IPS-18a (cell line): ENCODE measurements at regions not wholly inside any gene's neighbourhood (a gene's known extent, or its start where the extent isn't known, plus 50 kb on each side); places are given as distances from the start of the nearest gene placed in this dataset.

Source experiments
- H3K27ac ChIP-seq: one replicate; pipeline ENCODE4 v1.5.1; 2013; ENCODE audit warnings: low read length
- H3K27me3 ChIP-seq: one replicate; pipeline ENCODE4 v1.6.1; 2013; ENCODE audit warnings: mild to moderate bottlenecking, low read length; ENCODE audit not compliant: control insufficient read depth, insufficient read depth
- H3K36me3 ChIP-seq: one replicate; pipeline ENCODE4 v1.6.1; 2013; ENCODE audit warnings: low read depth, low read length; ENCODE audit not compliant: control insufficient read depth
- H3K4me1 ChIP-seq: one replicate; pipeline ENCODE4 v1.6.1; 2013; ENCODE audit warnings: low read depth, low read length; ENCODE audit not compliant: control insufficient read depth
- H3K4me3 ChIP-seq: one replicate; pipeline ENCODE4 v1.5.1; 2013; ENCODE audit warnings: low read length
- H3K9ac ChIP-seq: one replicate; pipeline ENCODE4 v1.6.1; 2013; ENCODE audit warnings: mild to moderate bottlenecking, low read length, moderate library complexity
- H3K9me3 ChIP-seq: one replicate; pipeline ENCODE4 v1.6.1; 2013; ENCODE audit warnings: low read depth, low read length; ENCODE audit not compliant: control insufficient read depth

DNA sequence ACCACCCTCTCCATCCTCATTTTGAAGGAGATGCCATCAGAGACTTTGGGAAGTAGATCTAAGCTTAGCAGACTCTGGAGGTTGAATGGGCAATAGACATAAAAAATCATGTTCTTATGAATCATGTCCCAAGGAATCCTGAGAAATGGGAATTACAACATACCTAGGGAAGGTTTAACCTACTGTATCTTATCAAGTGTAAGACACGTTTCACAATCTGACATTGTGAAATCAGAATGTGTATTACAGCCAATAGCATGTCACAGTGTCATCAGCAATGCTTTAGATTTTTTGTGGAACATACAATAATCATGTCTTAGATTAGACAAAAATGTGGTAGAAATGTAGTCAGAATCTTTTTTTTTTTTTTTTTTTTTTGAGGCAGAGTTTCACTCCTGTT, 332.4 kb upstream of the TLE3 start:
- peaks cover 14% of the 10 kb centered on the region for H3K4me1 ChIP-seq
- no peaks in the 10 kb centered on the region for H3K27me3 ChIP-seq
- no peak overlapping the region for H3K4me3 ChIP-seq

DNA sequence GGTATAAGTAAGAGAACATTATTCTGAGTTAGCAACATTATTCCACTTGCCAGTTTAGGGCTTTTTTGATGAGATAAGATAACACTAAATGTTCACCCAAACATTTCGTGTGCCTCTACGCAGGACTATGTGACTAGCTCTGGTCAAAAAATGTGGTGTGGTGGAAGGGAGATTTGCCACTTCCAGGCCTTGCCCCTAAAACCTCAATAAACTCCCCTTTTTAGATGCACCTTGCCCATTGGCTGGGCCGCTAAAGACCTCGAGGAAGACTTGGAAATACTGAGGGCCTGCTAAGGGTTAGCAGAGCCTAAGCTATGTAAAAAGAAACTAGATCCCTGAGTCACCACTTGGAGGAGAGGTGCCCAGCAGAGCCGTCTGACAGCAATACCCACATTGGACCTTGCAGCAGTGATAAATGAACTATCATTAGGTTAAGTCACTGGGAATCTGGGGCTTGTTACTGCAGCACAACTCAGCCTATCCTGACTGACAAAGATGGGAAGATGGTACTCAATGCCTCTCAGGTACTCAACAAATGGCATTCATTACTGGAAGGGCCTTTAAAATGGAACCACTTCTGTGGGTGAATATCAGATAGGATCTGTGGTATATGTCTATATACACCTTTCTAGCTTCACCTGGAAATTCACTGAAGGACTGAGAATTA, 331.5 kb upstream of the TLE3 start:
- no peaks in the 10 kb centered on the region for H3K9me3 ChIP-seq
- H3K36me3 ChIP-seq = no peaks in the 10 kb centered on the region
- peaks cover 5% of the 10 kb centered on the region for H3K4me1 ChIP-seq
- H3K27me3 ChIP-seq = no peaks in the 10 kb centered on the region
- no peak overlapping the region for H3K4me3 ChIP-seq
- H3K27ac ChIP-seq = no peak overlapping the region
- H3K9ac ChIP-seq = no peak overlapping the region

More for the DNA sequence above, 332.4 kb upstream of the TLE3 start:
- H3K9ac ChIP-seq = no peak overlapping the region
- no peak overlapping the region for H3K27ac ChIP-seq
- H3K9me3 ChIP-seq = no peaks in the 10 kb centered on the region
- no peaks in the 10 kb centered on the region for H3K36me3 ChIP-seq

DNA sequence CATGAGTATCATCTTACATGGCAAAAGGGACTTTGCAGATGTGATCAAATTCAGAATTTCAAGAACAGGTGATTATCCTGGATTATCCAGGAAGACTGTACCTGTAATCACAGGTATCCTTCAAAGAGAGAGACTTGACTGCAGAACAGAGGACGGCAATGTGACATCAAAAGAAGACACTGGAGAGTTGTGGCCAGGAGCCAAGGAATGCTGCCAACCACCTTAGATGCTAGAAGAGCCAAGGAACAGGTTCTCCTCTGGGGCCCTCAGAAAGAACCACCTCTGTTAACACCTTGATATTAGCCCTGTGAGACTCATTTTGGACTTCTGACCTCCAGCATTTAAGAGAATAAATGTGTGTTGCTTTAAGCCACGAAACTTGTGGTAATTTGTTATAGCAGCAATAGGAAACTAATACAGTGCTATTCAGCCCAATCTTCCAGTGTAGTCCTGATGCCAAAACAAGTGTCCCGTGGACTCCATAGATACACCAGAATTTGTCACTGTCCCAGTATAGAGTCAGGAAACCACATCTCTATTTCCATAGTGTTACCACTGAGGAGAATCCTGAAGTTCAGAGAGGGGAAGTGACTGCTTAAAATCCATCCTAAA, 330.6 kb upstream of the TLE3 start:
- H3K27ac ChIP-seq = no peak overlapping the region
- no peaks in the 10 kb centered on the region for H3K4me1 ChIP-seq
- no peaks in the 10 kb centered on the region for H3K9me3 ChIP-seq

DNA sequence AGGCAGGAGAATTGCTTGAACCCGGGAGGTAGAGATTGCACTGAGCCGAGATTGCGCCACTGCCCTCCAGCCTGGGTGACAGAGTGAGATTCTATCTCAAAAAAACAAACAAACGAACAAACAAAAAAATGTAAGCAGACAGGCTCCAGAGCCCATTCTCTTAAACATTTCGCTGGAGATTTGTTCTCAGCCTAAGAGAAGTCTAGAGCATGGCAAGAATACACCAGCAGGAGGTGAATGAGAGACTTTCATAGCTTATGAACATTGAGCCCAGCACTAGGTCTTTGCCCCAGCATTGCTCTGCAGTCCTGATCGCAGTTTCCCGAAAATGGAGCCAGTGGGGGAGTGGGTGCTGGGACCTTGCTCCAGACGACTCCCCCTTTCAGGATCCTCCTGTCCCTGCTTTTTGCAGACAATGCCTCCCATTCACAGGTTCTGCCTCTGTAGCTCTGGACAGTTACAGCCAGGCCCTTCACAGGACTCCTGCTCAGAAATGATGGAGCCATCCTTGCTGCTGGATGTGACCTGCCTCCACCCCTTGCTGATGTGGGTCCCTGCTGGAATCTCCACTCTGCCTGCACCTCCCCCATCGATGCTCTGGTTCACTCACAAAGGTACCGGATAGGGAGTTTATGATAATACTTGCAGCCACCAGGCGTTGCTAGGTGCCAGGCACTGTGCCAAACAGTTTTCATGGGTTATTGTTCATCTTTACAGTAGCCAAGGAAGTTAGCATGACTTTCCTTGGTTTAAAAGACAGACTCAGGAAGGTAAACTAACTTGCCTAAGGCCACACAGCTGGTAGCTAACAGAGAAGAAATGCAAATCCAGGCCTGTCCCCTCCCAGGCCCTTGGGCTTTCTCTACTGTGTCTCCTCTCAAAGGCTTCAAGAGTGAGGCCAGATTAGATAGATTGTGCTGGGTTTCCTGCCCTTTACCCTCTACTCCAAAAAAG, 329.7 kb upstream of the TLE3 start:
- H3K4me1 ChIP-seq = no peaks in the 10 kb centered on the region
- H3K27ac ChIP-seq = no peak overlapping the region

More for the DNA sequence above, 330.6 kb upstream of the TLE3 start:
- H3K36me3 ChIP-seq = no peaks in the 10 kb centered on the region
- no peak overlapping the region for H3K9ac ChIP-seq
- no peak overlapping the region for H3K4me3 ChIP-seq
- H3K27me3 ChIP-seq = no peaks in the 10 kb centered on the region

DNA sequence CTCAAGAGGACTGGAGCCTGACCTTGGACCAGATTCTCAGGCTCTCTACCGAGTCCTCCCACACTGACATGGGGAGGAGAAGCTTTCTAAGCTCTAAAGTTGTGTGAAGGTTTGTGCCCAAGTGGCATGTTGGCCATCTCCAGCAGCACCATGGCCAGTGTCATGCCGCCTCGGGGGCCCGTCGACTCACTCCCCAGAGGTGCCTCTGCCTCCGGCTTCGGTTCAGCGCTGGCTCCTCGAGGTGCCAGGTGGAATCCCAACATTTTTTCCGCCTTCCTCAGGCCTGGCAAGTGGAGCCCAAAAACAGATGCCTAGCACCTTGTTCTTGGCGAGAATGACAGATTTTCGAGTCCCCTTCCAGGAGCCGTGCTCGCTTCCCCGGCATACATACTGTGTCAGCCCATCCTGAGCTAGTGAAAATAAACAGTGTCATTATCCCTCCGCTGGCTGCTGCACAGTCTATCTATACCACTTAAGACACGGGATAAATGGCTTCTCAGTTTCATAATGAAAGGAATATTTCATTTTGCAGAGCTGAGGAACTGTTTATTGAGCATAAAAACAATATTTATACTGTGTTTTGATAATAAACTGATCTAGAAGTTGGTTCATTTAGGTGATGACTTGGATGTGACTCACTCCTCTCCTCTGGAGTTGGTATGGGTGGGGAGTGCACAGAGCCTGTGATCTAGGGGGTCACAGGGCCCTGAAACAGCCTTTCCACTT, 328.5 kb upstream of the TLE3 start:
- Histone ChIP-seq H3K9ac (no peak overlapping the region), H3K27ac (no peak overlapping the region), H3K9me3 (no peaks in the 10 kb centered on the region), H3K27me3 (no peaks in the 10 kb centered on the region), H3K4me1 (no peaks in the 10 kb centered on the region), H3K4me3 (no peak overlapping the region), H3K36me3 (no peaks in the 10 kb centered on the region)

More for the DNA sequence above, 329.7 kb upstream of the TLE3 start:
- Histone ChIP-seq H3K27me3 (no peaks in the 10 kb centered on the region), H3K4me3 (no peak overlapping the region), H3K9me3 (no peaks in the 10 kb centered on the region), H3K9ac (no peak overlapping the region), H3K36me3 (no peaks in the 10 kb centered on the region)

DNA sequence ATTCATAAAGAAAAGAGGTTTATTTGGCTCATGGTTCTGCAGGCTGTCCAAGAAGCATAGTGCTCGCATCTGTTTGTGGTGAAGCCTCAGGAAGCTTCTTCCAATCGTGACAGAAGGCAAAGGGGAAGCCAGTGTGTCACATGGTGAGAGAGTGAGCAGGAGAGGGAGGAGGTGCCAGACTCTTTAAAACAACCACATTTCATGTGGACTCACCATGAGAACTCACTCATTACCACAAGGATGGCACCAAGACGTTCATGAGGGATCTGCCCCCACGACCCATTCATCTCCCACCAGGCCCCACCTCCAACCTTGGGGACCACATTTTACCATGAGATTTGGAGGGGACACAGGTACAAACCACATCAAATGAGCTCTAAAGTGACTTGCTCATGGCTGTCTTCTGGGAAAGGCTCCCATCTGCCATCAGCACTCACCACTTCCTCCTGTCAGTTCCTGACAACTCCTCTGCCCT, 327.3 kb upstream of the TLE3 start:
- Histone ChIP-seq H3K4me1 (no peaks in the 10 kb centered on the region), H3K9ac (no peak overlapping the region), H3K27me3 (no peaks in the 10 kb centered on the region), H3K9me3 (no peaks in the 10 kb centered on the region), H3K27ac (no peak overlapping the region), H3K36me3 (no peaks in the 10 kb centered on the region), H3K4me3 (no peak overlapping the region)

DNA sequence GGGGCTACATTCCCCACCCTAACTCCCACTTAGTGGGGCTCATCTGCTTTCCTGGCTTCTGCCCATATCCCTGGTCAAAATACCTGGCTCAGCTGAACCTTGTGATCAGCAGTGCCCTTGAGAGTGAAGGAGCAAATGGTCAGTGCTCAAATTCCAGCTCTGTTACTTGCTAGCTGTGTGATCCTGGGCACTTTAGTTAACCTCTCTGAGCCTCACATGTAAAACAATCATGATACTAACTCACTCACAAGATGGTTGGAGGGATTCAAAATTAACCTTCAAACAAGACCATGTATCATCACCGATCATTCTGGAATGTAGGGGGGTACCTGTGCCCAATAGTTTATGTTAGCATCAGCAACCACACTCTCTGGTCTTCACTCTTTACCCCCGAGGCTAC, 325.6 kb upstream of the TLE3 start:
- Histone ChIP-seq H3K9ac (no peak overlapping the region), H3K4me1 (no peaks in the 10 kb centered on the region), H3K9me3 (no peaks in the 10 kb centered on the region), H3K36me3 (no peaks in the 10 kb centered on the region), H3K4me3 (no peak overlapping the region), H3K27ac (no peak overlapping the region), H3K27me3 (no peaks in the 10 kb centered on the region)

DNA sequence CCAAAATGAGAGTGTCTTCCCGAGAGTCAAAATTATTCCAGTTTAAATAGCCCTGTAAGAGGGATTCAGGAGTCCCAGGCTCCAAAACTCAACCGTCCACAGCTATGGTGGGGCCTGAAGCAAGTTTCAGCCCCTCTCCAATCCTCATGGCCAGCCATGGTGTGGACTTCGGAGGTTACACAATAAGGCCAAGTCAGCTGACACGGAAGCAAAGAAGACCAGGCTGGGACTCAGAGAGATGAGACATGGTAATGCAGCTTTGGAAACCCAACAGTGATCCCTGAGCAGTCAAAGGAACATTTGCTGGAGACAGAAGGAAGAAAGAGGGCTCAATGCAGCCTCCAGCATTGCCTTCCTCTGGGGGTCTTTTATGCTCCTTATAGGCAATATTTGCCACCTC, 324.6 kb upstream of the TLE3 start:
- H3K27ac ChIP-seq = no peak overlapping the region

DNA sequence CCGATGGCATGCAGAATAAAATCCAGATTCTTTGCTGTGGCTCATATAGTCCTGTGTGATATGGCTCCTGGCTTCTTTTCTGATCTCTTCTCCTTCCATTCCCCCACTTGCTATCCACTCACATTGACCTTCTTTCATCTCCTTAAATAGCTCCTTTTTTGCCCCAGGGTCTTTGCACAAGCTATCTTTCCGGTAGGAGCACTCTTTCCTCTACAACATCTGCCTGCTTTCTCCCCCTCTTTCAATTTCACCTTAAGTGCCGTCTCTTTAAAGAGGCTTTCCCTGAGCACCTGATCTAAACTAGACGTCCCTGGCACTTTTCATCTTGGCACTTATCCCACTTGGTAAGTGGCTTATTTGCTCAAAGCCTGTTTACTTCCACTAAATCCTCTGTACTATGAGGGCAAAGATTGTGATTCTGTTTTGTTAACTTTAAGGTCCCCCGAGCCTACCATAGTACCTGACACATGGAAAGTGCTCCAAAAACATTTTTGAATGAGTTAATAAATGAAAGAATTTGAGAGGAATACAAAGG, 323.3 kb upstream of the TLE3 start:
- H3K4me1 ChIP-seq = no peaks in the 10 kb centered on the region
- no peak overlapping the region for H3K4me3 ChIP-seq
- no peaks in the 10 kb centered on the region for H3K9me3 ChIP-seq
- no peaks in the 10 kb centered on the region for H3K27me3 ChIP-seq
- H3K9ac ChIP-seq = no peak overlapping the region
- H3K36me3 ChIP-seq = no peaks in the 10 kb centered on the region
- H3K27ac ChIP-seq = no peak overlapping the region

More for the DNA sequence above, 324.6 kb upstream of the TLE3 start:
- H3K9ac ChIP-seq = no peak overlapping the region
- H3K4me1 ChIP-seq = no peaks in the 10 kb centered on the region
- H3K27me3 ChIP-seq = no peaks in the 10 kb centered on the region
- H3K36me3 ChIP-seq = no peaks in the 10 kb centered on the region
- H3K9me3 ChIP-seq = no peaks in the 10 kb centered on the region
- H3K4me3 ChIP-seq = no peak overlapping the region

DNA sequence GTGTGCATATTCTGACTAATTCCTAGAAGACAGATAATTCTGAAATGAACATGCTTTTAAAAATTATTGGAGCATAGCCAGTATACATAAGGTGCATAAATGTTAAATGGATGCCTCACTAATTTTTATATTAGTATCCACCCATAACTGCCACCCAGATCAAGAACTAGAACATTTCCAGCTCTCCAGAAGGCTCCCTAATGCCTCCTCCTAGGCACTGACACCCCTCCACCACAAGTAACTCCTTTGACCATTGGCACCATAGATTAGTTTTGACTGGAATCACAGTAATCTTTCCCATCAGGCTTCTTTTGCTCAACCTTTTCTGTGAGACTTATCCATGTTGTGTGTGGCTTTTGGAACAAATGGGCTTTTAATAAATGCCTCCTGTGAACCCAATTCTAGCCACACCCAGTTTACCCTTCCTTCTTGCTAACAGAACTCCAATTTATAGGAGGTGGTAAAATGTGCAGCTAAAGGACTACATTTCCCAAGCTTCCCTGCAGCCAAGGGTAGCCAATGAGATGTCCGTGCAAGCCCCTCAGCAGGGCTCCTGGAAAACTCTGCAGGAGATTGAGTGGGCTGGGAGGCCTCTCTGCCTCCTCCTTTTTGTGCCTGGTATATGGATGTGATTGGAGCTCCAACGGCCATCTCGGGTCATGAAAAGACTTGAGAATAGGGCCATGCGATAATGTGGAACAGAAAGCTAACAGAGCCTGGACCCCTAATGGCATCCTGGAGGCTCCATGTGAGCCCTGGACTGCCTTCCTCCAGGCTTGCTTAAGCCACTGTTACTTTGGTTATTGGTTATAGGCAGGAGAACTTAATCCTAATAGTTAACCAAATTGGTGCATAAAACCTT, 322.6 kb upstream of the TLE3 start:
- no peak overlapping the region for H3K4me3 ChIP-seq
- no peaks in the 10 kb centered on the region for H3K36me3 ChIP-seq
- no peaks in the 10 kb centered on the region for H3K4me1 ChIP-seq
- H3K27ac ChIP-seq = no peak overlapping the region
- H3K27me3 ChIP-seq = no peaks in the 10 kb centered on the region
- H3K9ac ChIP-seq = no peak overlapping the region
- H3K9me3 ChIP-seq = no peaks in the 10 kb centered on the region
